ENCODE measurements at regions not wholly inside any gene's neighbourhood (a gene's known extent, or its start where the extent isn't known, plus 50 kb on each side); places are given as distances from the start of the nearest gene placed in this dataset.

GRCh38 chr10:10497245-10497644, 520.4 kb upstream of the CELF2 start:
- no peak for TF ChIP-seq CTCF (IDR thresholded peaks at IDR 0.05)
- no peak for TF ChIP-seq POLR2A (IDR thresholded peaks at IDR 0.05)
- no peak for TF ChIP-seq EP300 (IDR thresholded peaks at IDR 0.05)
- TF ChIP-seq POLR2AphosphoS5 (IDR thresholded peaks at IDR 0.05): no peak
